PC-9 (cell line): ENCODE measurements at regions not wholly inside any gene's neighbourhood (a gene's known extent, or its start where the extent isn't known, plus 50 kb on each side); places are given as distances from the start of the nearest gene placed in this dataset.

ENCODE experiments used
- BruUV-seq: library from RNA; stranded (reverse); fragments of 400-500 nt; replicated peaks from 2 replicates; lab custom pipeline; 2021; lab: Mats Ljungman, UMichigan
- CTCF ChIA-PET: fragments of 300-600 bp; sonication (Branson Sonifier 250); formaldehyde crosslinking; loops from one replicate; lab custom pipeline; 2022; ENCODE audit warnings: antibody characterized with exemption; lab: Charles Lee
- POLR2A ChIA-PET: fragments of 300-600 bp; sonication (Branson Sonifier 250); formaldehyde crosslinking; loops from one replicate; lab custom pipeline; 2022; ENCODE audit warnings: antibody characterized with exemption; ENCODE audit not compliant: unreplicated experiment; lab: Charles Lee
- DNase-seq, 2 experiments: peaks; one replicate each; pipeline versions ENCODE4 v3.0.0 to v3.0.0-alpha.2; 2015 to 2022; ENCODE audit warnings: mixed read lengths in 1 of 2
- H2AFZ ChIP-seq: fragments of 200-600 bp; sonication (generic); 2 replicates; pipeline ENCODE4 v1.8.1; 2017; ENCODE audit warnings: antibody characterized with exemption
- H3F3A ChIP-seq: fragments of 200-600 bp; sonication (generic); 2 replicates; pipeline ENCODE4 v1.8.1; 2017; ENCODE audit warnings: antibody characterized with exemption, mild to moderate bottlenecking, low read depth; ENCODE audit not compliant: insufficient read depth
- H3K27ac ChIP-seq: fragments of 200-600 bp; sonication (generic); 2 replicates; pipeline ENCODE4 v1.6.1; 2016; ENCODE audit warnings: mixed run types
- H3K27me3 ChIP-seq: fragments of 200-600 bp; sonication (generic); 2 replicates; pipeline ENCODE4 v1.6.1; 2016; ENCODE audit warnings: low read depth, mixed run types; ENCODE audit not compliant: insufficient read depth
- H3K36me3 ChIP-seq: fragments of 200-600 bp; sonication (generic); 2 replicates; pipeline ENCODE4 v1.6.1; 2016; ENCODE audit warnings: low read depth, mixed run types
- H3K4me1 ChIP-seq: fragments of 200-600 bp; sonication (generic); replicated peaks from 2 replicates; pipeline ENCODE4 v1.6.1; 2016; ENCODE audit warnings: mixed run types; ENCODE audit not compliant: insufficient read depth
- H3K4me2 ChIP-seq: fragments of 200-600 bp; sonication (generic); 2 replicates; pipeline ENCODE4 v1.6.1; 2017; ENCODE audit warnings: mixed run types
- H3K4me3 ChIP-seq: fragments of 200-600 bp; sonication (generic); 2 replicates; pipeline ENCODE4 v1.6.1; 2016; ENCODE audit warnings: mixed run types
- H3K79me2 ChIP-seq: fragments of 200-600 bp; sonication (generic); 2 replicates; pipeline ENCODE4 v1.6.1; 2017; ENCODE audit warnings: low read depth, mixed run types
- H3K9me2 ChIP-seq: fragments of 200-600 bp; sonication (generic); 2 replicates; pipeline ENCODE4 v1.8.1; 2017; ENCODE audit warnings: mild to moderate bottlenecking; ENCODE audit not compliant: insufficient read depth
- H3K9me3 ChIP-seq: fragments of 200-600 bp; sonication (generic); 2 replicates; pipeline ENCODE4 v1.8.1; 2016; ENCODE audit warnings: low read depth; ENCODE audit not compliant: insufficient read depth
- H4K20me1 ChIP-seq: fragments of 200-600 bp; sonication (generic); 2 replicates; pipeline ENCODE4 v1.8.1; 2017; ENCODE audit not compliant: insufficient read depth
- CTCF ChIP-seq: fragments of 200-600 bp; sonication (generic); conservative IDR thresholded peaks from 2 replicates; pipeline ENCODE4 v1.6.1; 2017; ENCODE audit warnings: mixed run types, antibody characterized with exemption, mild to moderate bottlenecking, moderate library complexity
- EZH2 ChIP-seq: fragments of 200-600 bp; sonication (generic); IDR thresholded peaks from 2 replicates; pipeline ENCODE4 v1.8.0; 2017; ENCODE audit warnings: antibody characterized with exemption, low read depth
- intact Hi-C: fragments of 100-400 bp; cut with micrococcal nuclease; formaldehyde crosslinking; loops from one replicate; pipeline ENCODE4 v1.10.0; 2022; ENCODE audit not compliant: unreplicated experiment

GRCh38 chr22:49237703-49238102 is 590.0 kb downstream of the BRD1 start:
- Histone ChIP-seq H2AFZ (no peak overlapping the region), H3K27me3 (peaks cover 98% of the 10 kb centered on the region), H3F3A (no peaks in the 10 kb centered on the region), H3K4me1 (no peaks in the 10 kb centered on the region), H3K9me3 (no peaks in the 10 kb centered on the region), H3K27ac (no peak overlapping the region), H3K4me3 (no peak overlapping the region), H3K9me2 (no peaks in the 10 kb centered on the region), H3K36me3 (no peaks in the 10 kb centered on the region), H3K79me2 (no peaks in the 10 kb centered on the region), H4K20me1 (peaks cover 12% of the 10 kb centered on the region; the same call in 1 of the 2 replicates), H3K4me2 (no peak overlapping the region)
- CTCF ChIA-PET, result no interaction called here
- no peak for TF ChIP-seq EZH2
- no peak for TF ChIP-seq CTCF
- intact Hi-C loops, result no loop called here
- POLR2A ChIA-PET, result no interaction called here
- DNase-seq, result no peak
- BruUV-seq, result no TSS peak

GRCh38 chr22:49237279-49237678 is 590.4 kb downstream of the BRD1 start:
- no peak for TF ChIP-seq CTCF
- Histone ChIP-seq H3K9me3 (no peaks in the 10 kb centered on the region), H3K4me1 (no peaks in the 10 kb centered on the region), H4K20me1 (peaks cover 12% of the 10 kb centered on the region; the same call in 1 of the 2 replicates), H3K27me3 (peaks cover 98% of the 10 kb centered on the region), H3K4me3 (no peak overlapping the region), H3F3A (no peaks in the 10 kb centered on the region), H3K9me2 (no peaks in the 10 kb centered on the region), H2AFZ (no peak overlapping the region), H3K79me2 (no peaks in the 10 kb centered on the region), H3K27ac (no peak overlapping the region), H3K36me3 (no peaks in the 10 kb centered on the region), H3K4me2 (no peak overlapping the region)
- no TSS peak for BruUV-seq
- DNase-seq, result no peak
- intact Hi-C loops, result no loop called here
- CTCF ChIA-PET, result no interaction called here
- POLR2A ChIA-PET, result no interaction called here

- no peak overlapping the region for H3K4me3 ChIP-seq
- no TSS peak for BruUV-seq
- no peaks in the 10 kb centered on the region for H3K4me1 ChIP-seq
- CTCF ChIA-PET, result no interaction called here
- DNase-seq, result no peak
- no peaks in the 10 kb centered on the region for H3K36me3 ChIP-seq
- POLR2A ChIA-PET, result no interaction called here
- intact Hi-C loops, result no loop called here
- no peaks in the 10 kb centered on the region for H3F3A ChIP-seq
- H3K9me2 ChIP-seq, result no peaks in the 10 kb centered on the region
- TF ChIP-seq EZH2 (no peak), CTCF (no peak)
- H2AFZ ChIP-seq, result no peak overlapping the region
- H4K20me1 ChIP-seq, result peaks cover 12% of the 10 kb centered on the region; the same call in 1 of the 2 replicates
- no peaks in the 10 kb centered on the region for H3K79me2 ChIP-seq
- H3K9me3 ChIP-seq, result no peaks in the 10 kb centered on the region
- peaks cover 98% of the 10 kb centered on the region for H3K27me3 ChIP-seq
- H3K4me2 ChIP-seq, result no peak overlapping the region
- no peak overlapping the region for H3K27ac ChIP-seq
Observed at GRCh38 chr22:49236541-49237075, 591.1 kb downstream of the BRD1 start.
